NOMO-1 (cell line): ENCODE measurements at regions not wholly inside any gene's neighbourhood (a gene's known extent, or its start where the extent isn't known, plus 50 kb on each side); places are given as distances from the start of the nearest gene placed in this dataset.
"Not testable (repeated sequence)": the region's sequence is repeated elsewhere in the genome, so short reads cannot be mapped to it uniquely, and the experiment has no call there.

Experiments
- DNase-seq, 2 experiments: peaks; one replicate each; lab custom pipeline; 2025; ENCODE audit not compliant: unreplicated experiment in 2 of 2; lab: John Stamatoyannopoulos, UW

DNA sequence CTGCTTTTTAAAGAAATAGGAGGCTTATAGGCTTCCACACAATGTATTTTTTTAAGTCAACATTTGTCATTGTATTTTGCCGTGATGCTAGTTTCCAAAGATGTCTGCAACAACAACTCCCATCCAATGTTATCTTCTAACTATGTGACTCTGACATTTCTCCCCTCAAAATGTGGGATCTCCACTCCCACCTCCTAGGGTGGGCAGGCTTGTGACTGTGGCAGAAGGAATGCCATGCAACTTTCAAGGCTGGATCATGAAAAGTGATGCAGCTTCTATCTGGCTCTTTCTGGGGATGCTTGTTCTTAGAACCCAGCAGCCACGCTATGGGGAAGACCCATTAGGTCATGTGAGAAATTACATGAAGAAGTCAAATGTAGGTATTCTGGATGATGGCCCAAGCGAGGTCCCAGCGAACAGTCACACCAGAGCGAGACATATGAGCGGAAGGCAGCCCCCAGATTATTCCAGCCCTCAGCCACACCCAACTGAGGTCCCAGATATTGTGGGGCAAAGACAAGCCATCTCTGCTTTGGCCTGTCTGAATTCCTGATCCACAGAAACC is 124.3 kb downstream of the BDH1 start:
- no peak for DNase-seq

DNA sequence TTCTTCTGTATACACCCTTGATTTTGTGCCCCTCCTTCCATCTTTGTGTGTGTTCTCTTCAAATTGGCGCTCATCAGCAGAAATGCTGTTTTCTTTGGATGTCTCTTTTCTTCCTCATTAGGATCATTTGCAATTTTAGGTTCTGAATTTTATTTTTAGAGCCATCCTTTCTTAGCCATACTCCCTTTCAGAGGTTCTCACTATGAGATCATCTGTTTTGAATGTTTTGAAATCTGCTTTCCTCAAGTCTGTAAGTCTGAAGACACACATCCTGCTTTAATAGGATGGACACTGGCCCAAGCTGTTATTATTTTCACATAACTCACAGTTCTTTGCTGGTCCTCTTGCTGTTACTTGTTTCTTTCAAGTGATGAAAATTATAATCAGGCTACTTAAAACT is 124.8 kb downstream of the BDH1 start:
- DNase-seq, result no peak

DNA sequence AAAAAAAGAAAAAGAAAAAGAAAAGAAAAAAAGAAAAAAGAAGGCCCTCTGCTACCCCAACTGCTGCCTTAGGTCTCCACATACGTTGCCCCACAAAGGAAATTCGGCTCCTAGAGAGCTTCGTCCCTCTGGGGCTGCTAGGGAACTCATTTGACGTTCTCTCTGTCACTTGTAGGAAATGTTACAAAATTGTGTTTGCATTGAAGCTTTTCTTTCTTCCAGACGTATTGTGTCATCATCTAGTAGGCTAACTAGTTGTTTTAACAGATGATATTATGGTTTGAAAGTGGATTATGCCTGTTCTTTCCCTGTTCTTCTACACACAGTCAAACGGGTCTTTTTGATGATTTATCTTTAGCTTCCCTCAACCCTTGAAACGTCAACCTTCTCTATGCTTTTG is 125.3 kb downstream of the BDH1 start:
- no peak for DNase-seq

DNA sequence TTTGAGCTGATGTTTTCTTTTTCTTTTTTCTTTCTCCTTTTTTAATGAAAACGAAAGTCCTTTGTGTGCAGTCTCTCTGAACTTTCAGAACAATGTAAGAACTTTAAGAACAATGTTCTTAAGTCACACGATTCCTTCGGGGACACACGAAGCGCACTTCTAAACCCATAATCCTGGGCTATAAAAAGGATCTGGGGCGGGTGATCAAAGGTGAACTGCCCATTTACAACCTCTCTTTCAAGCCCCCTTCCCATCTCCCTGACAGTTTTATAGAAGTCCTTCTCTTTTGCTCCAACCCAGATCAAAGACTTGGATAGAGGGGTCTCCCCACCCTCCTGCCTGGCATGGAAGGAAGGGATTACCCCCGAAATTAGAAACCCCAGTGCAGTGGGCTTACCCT is 126.8 kb downstream of the BDH1 start:
- DNase-seq, result no peak

DNA sequence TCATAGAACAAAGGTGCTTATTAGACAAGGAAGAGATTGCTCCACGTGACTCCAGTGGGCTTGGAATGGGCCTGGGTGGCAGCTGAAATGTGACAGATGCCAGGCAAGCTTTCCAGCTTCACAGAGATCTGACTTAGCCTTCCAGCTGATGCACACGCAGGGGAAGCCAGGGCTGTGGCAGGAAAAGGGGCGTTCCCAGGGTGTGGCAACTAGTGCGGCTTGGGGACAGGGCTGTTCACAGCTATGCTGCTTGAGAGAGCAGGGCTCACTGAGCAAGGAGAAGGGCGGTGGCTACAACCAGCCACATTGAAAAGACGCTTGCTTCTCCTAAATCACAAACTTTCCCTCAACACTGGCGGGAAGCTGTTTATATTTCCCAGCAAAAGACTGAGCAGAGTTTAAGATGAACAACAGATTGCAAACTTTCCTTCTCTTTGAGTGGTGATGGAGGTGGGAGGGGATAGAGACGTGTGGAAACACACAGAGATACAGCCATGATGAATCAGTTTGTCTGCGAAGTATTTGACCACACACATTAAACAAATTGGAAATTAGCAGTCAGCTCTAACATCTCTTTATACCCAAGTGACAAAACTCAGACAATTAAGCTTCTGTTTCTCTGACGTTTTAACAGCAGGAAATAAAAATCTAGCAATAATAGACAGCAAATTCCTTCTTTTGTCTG is 127.5 kb downstream of the BDH1 start:
- no peak for DNase-seq

DNA sequence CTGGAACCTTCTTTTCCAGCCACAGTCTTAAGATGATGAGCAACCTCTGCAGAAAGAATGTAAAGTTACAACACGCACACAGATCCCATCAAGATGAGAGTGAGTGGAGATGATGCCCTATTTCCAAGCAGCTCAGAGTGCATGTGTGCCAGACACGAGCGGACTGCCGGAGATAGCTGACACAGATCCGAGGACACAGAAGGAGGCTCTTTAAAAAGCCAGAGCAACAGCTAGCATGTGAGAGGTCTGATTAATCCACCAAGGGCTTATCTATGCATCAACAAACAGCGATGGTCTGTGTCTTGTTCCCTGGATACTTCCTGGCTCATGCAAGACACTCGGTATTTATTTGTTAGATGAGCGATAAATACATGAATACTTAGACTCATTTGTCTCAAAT is 128.6 kb upstream of the DLG1 start:
- DNase-seq, result no peak

DNA sequence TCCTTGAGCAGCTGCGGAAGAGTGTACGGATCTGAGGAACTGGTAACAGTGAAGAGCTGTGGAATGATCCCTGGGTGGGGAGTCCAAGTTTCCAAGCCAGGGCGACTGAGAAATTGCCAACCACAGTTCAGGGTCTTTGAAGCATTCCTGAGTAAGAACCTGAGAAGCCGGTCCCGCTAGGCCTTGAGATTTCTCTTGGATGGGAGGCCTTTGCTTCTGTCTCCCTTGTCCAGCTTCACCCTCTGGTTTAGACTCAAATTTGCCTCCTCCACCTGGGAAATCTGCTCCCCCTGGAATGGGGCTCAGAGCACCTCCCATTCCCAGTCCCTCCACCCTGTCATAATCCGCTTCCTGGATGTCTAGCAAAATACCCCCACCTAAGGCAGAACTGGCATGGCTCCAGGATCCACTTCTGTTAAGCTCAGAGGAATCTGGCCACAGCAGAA is 127.7 kb upstream of the DLG1 start:
- no peak for DNase-seq

DNA sequence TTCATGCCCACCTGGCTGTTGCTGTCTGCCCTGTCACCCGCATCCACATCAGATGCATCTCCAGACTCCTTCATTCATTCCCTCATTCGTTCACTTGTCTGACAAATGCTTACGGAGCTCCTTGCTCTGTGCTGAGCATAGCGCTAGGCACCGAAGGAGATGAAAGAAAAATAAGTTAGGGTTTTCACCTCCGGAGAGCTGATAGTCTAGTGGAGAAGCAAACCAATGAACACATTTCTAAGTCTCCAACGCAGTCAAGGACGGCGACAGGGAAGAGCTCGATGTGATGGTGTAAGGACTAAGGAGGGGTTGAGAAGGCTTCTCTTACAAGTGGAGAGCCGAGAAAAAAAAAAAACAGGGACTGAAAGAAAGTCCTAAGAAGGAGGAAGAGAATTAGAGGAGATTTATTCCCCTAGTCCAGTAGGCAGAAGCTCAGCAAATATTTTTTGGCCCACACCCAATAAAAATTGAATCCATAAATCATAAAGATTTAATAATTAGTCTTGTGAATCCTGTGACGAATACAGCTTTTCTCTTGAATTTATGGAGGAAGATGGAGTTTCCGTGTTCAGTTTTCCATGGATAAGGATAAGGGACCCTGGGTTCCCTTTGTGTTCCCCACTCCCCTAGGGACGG is 127.2 kb upstream of the DLG1 start:
- DNase-seq, result no peak

DNA sequence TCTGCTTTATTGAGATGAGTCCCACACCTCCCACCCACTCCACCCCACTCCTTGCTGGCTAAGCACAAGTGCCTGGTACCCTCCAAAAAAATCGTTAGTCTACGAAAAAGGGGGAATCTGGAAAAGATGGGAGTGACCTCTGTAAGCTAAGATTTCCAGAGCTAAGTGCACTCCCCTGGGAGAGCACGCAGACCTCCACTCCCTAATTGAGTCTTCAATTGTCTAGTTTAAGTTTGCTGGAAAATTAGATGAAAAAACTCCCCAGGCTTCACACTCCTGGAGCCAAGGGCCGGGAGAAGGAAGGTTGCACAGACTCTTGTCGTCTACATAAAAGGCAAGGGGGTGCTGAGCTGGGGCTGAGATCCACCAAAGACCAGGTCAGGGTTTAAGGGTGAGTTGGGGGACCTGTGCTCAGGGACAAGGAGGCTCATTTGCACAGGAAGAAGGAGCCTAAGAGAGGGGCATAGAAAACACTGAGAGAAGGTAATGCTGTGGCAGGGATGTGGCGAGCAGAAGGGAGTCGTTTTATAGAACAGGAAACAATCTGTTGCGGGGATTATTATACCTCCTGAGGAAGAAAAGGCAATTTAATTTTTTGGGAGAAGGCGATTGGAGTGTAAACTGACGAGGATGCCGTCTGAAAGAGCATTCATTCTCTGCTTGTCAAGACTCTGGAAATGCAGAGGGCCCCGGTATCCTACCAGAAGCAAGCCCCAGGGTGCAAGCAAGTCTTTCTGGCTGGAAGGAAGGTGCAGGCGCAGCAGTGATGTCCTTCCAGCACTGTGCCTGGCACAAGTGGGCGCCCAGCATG is 126.5 kb upstream of the DLG1 start:
- DNase-seq, result no peak

DNA sequence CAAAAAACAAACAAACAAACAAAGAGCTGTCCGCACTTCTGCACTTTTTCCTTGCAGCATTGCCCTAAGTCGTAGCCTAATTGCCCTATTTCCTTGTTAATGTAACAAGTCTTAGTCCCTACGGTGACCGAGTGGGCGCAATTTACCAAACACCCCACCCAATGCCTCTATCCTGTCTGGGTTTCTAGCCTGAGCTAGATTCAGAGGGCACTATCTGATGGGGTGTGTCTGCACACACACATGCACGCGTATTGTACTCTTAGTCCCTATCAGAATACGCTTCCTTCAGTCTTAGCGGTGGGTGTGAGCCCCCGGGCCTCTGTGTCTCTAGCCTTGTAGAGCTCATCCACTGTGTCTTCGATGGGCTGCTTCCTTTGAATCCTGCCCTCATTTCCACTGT is 125.9 kb upstream of the DLG1 start:
- DNase-seq, result no peak

DNA sequence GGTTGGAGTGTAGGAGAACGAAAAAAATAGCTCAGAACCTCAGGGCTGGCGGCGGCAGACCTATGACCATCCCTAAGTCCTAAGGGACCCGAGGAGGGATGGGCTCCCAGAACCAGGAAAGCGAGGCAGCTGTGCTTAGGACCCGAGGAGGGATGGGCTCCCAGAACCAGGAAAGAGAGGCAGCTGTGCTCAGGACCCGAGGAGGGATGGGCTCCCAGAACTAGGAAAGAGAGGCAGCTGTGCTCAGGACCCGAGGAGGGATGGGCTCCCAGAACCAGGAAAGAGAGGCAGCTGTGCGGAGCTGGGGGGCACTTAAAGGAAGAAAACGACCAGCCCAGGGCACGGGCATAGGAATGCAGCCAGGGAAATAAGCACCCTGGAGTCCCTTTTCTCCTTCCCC is 125.0 kb upstream of the DLG1 start:
- DNase-seq, result no peak

DNA sequence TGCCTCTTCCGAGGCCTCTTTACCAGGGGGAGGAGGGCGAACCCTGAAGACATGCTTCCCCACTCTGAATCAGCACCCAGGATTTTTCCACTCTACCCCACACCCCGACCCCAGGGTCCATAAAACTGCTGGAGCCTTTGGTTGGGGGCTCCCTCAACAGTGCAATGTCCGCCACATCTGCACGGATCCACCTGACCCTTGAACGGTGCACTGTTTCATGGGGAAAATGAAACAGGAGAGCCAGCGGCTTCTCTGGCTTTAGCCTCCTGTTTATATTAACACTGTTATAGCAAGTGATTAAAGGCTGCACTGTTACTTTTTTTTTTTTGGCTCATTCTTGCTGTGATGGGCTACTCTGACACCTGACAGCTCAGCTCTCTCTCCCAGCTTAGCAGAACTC is 124.1 kb upstream of the DLG1 start:
- DNase-seq, result no peak

DNA sequence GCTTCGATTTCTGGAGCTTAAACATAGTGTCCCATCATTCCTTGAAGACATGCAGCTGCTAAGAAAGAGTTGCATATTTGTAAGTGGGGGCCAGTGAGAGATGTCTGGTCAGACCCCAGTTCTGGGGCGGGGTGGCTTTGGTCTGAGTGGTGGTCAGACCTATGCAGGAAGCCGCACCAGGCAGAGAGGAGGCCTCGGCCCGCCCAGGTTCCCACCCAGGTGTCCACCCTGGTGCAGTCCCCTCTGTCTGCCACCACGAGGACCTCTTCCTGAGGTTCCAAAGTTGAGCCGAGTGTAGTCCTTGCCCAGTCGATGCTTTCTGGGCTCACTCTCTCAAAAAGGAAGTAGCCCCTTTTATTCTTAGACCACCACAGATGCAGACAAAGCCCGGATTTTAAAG is 122.6 kb upstream of the DLG1 start:
- no peak for DNase-seq

DNA sequence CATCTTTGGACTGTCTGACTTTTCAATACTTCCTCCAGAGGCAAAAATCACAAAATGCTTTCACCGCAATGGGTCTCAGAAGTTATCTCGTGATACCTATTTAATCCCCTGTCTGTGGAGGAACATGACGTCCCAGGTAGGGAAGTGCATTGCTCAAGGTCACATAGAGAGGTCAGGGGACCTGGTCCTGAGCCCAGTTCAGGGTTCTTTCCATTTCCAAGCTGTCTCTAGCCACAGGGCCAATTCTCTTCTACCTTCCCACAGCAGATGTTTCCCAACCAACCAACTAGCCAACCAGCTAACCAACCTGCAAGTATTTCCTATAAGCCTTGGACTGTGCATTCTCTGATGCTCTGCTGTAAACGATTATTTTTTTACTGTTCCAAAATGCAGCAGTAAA is 122.2 kb upstream of the DLG1 start:
- no peak for DNase-seq

DNA sequence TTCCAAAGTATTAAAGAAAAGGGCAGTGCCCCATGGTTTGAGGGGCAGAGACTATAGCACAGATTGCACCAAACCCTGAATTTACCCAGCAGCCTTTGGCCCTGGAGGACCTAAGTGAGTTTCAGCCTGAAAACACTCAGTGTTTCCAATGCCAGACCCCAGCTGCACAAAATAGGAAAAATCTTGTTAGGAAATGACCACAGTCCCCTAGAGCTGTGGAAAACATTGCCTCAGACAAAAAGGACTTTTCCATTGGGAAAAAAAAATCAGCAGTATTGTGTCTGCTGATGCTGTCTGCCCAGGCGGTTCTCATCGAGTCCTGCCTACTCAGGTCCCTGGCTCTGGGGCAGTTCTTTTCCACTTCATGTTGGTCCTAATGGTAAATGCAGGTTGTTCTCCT is 121.7 kb upstream of the DLG1 start:
- no peak for DNase-seq

DNA sequence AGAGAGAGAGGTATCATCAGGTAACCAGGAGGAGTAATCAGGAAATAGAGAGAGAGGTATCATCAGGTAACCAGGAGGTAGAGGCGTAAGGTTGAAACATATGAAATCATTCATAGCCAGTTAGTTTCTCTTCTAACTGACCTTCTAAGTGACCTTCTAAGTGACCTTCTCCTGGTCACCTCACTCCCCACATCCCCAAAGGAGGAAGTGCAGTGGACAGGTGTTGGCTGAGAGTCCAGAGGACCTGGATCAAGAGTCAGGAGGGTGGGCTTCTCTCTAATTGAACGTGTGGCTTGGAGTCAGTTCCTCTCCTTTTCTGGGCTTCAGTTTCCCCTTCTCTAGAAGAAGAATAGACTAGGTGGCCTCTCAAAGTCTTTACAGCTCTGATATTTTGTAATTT is 121.3 kb upstream of the DLG1 start:
- DNase-seq, result no peak

DNA sequence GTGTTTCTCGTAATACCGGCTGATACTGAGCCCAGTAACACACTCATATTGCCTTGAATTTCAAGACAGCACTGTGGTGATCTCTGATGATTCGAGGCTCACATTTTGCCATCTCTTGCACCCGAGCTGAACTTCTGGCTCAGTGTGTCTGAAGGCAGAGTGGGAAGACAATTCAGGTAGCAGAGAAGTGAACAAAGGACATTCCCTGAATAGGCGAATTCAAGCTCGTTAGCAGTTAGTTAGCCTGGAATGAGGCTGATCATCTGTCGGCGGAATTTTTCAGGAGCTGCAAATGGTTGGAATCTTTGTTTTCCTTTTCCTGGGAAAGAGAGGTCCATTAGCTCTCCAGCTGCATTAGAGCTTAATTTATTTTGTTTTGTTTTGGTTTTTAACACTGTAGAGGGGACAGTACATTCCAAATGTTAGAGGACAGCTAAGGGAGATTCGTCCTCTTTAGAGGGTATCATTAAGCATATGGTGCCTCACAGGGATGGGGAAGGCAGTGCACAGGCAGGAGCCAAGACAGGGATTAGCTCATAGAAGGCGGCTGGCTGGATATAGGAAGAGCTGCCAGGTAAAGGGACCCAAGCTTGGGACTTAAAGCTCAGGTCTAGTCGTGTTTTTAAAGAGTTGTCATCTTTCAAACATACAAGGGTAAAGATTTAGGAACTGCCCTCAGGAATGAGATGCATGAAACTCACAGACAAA is 119.7 kb upstream of the DLG1 start:
- DNase-seq, result no peak

DNA sequence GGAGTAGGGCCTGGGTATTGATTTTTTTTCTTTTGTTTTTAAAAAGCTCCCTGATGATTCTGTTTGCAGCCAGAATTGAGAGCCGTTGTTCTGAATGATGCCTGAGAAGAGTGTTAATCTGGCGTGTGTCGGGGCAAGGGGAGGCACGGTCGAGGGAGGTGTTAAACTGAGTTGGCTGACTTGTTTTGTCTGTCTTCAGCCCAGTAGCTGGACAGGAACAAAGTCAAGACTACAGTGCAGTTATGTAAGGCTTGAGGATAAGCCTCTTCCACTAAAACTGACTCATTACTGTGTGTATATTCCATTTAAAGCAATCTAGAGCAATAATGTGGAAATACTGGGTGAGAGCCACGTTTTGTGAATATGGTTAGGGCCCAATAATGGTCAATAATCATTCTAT is 119.0 kb upstream of the DLG1 start:
- no peak for DNase-seq

DNA sequence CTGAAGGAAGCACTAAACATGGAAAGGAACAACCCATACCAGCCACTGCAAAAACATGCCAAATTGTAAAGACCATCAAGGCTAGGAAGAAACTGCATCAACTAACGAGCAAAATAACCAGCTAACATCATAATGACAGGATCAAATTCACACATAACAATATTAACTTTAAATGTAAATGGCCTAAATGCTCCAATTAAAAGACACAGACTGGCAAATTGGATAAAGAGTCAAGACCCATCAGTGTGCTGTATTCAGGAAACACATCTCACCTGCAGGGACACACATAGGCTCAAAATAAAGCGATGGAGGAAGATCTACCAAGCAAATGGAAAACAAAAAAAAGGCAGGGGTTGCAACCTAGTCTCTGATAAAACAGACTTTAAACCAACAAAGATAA is 113.5 kb upstream of the DLG1 start:
- DNase-seq, result not testable (repeated sequence)

DNA sequence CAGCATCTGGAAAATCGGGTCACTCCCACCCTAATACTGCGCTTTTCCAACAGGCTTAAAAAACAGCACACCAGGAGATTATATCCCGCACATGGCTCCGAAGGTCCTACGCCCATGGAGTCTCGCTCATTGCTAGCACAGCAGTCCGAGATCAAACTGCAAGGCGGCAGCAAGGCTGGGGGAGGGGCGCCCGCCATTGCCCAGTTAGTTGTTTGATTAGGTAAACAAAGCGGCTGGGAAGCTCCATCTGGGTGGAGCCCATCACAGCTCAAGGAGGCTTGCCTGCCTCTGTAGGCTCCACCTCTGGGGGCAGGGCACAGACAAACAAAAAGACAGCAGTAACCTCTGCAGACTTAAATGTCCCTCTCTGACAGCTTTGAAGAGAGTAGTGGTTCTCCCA is 111.8 kb upstream of the DLG1 start:
- not testable (repeated sequence) for DNase-seq
